ENCODE measurements at regions not wholly inside any gene's neighbourhood (a gene's known extent, or its start where the extent isn't known, plus 50 kb on each side); places are given as distances from the start of the nearest gene placed in this dataset.

DNA sequence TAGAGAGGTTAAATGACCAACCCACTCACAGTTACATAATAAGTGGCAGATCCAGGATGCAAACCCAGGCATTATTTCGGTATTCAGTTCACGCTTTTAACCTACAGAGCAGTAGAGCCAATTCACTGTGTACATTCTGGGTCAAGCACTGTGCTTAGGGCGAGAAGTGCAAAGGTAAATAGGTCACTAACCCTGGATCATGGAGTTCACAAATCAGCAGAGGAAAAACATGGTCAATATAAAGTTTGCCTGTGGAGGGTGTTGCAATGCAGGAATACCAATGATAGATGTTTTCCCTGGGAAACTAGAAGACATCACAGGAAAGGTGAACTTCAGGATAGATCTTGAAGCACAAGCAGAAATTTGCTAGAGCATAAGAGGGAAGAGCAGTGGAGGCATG is 253.4 kb upstream of the NFIA start:
- no peak for ATAC-seq
- no peaks in the 10 kb centered on the region for H3K4me1 ChIP-seq
- H3K27me3 ChIP-seq (ENCODE audit: low read depth), result peaks cover 4% of the 10 kb centered on the region
- H3K36me3 ChIP-seq, result no peaks in the 10 kb centered on the region
- no peak for DNase-seq
- intact Hi-C loops (cut with DNase I), result no loop called here
- no peak overlapping the region for H3K27ac ChIP-seq
- no peak overlapping the region for H3K4me3 ChIP-seq
- TF ChIP-seq, protein P1, sequence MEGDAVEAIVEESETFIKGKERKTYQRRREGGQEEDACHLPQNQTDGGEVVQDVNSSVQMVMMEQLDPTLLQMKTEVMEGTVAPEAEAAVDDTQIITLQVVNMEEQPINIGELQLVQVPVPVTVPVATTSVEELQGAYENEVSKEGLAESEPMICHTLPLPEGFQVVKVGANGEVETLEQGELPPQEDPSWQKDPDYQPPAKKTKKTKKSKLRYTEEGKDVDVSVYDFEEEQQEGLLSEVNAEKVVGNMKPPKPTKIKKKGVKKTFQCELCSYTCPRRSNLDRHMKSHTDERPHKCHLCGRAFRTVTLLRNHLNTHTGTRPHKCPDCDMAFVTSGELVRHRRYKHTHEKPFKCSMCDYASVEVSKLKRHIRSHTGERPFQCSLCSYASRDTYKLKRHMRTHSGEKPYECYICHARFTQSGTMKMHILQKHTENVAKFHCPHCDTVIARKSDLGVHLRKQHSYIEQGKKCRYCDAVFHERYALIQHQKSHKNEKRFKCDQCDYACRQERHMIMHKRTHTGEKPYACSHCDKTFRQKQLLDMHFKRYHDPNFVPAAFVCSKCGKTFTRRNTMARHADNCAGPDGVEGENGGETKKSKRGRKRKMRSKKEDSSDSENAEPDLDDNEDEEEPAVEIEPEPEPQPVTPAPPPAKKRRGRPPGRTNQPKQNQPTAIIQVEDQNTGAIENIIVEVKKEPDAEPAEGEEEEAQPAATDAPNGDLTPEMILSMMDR (IDR thresholded peaks at IDR 0.05), result no peak
- H3K9me3 ChIP-seq, result no peaks in the 10 kb centered on the region

DNA sequence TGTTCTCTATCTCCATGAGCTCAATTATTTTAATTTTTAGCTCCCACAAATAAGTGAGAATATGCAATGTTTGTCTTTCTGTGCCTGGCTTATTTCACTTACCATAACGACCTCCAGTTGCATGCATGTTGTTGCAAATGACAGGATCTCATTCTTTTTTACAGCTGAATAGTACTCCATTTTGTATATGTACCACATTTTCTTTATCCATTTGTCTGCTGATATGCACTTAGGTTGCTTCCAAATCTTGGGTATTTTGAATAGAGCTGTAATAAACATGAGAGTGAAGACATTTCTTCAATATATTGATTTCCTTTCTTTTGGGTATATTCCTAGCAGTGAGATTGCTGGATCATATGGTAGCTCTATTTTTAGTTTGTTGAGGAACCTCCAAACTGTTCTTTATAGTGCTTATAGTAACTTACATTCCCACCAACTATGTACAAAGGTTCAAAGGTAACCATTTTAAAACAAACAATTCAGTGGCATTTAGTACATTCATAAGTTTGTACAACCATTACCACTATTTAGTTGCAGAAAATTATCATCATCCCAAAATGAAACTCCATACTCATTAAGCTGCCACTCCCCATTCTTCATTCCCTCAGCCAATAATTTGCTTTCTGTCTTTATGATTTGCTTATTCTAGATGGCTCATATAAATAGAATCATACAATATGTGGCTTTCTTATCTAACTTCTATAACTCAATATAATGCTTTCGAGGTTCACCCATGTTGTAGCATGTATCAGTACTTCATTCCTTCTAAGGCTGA is 255.9 kb upstream of the NFIA start:
- Histone ChIP-seq H3K27me3 (ENCODE audit: low read depth) (peaks cover 4% of the 10 kb centered on the region), H3K9me3 (no peaks in the 10 kb centered on the region), H3K4me1 (no peaks in the 10 kb centered on the region), H3K4me3 (no peak overlapping the region), H3K27ac (no peak overlapping the region), H3K36me3 (no peaks in the 10 kb centered on the region)
- TF ChIP-seq, protein P1 (IDR thresholded peaks at IDR 0.05), result no peak
- intact Hi-C loops (cut with DNase I), result no loop called here
- no peak for ATAC-seq
- no peak for DNase-seq

DNA sequence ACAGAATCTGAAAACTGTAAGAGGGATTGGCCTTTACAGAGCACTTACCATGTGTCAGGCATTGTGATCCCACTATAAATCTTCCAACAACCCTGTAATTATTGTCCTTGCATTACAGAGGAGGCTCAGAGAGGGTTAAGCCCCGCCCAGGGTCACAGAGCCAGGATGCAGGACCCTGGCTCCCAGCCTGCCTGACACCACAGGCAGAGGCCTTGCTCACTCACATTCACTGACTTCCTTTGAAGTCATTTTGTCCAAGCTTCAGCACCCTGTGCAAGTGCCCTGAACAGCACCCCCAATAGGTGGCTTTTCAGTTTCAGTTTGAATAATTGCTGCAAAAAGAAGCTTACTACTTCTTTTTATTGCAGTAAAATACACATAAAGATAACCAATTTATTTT is 256.8 kb upstream of the NFIA start:
- Histone ChIP-seq H3K4me3 (no peak overlapping the region), H3K4me1 (no peaks in the 10 kb centered on the region), H3K9me3 (no peaks in the 10 kb centered on the region), H3K27ac (no peak overlapping the region), H3K36me3 (no peaks in the 10 kb centered on the region), H3K27me3 (ENCODE audit: low read depth) (no peaks in the 10 kb centered on the region)
- ATAC-seq (peak in 1 of 2 donors; percentile 11), DNase-seq (no peak)
- intact Hi-C loops (cut with DNase I), result no loop called here
- TF ChIP-seq, protein P1 (IDR thresholded peaks at IDR 0.05), result no peak

DNA sequence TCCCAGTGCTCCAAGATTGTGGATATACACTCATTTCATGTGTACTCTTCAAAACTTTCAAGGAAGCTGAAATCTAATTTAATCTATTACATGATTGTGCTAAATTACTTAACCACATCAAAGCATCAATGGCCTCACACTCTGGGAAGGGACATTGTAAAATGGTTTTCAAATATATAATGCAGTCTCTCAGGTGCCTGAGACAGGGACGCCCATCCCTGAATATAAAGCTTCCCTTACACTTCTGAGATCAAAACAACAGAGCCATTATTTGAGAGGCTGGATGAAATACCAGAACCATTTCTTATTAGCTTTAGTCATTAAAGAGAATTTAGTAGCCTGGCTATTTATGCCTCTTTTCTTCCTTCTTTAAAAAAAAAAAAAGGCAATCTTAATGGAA is 259.2 kb upstream of the NFIA start:
- Histone ChIP-seq H3K27me3 (ENCODE audit: low read depth) (no peaks in the 10 kb centered on the region), H3K4me3 (no peak overlapping the region), H3K9me3 (no peaks in the 10 kb centered on the region), H3K4me1 (no peaks in the 10 kb centered on the region), H3K36me3 (no peaks in the 10 kb centered on the region), H3K27ac (no peak overlapping the region)
- intact Hi-C loops (cut with DNase I), result no loop called here
- DNase-seq (no peak), ATAC-seq (no peak)
- TF ChIP-seq, protein P1 (IDR thresholded peaks at IDR 0.05), result no peak

DNA sequence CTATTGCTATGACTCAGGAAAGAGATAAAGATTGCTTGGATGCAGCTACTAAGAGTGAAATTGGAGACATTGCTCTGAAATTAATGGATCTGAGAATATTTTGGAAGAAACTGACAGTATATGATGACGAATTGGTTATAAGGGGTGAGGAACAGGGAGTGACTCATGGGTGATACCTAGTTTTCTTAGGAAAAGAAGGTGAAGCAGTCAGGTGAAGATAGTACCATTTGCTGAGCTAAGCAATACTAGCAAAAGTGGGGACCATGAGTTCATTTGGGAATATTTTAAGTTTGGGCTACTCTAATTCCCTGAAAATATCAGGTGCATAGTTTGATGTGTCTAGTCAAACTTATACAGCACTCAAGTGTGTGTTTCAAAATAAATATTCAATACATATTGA is 260.1 kb upstream of the NFIA start:
- Histone ChIP-seq H3K36me3 (no peaks in the 10 kb centered on the region), H3K4me1 (no peaks in the 10 kb centered on the region), H3K4me3 (no peak overlapping the region), H3K27ac (no peak overlapping the region), H3K9me3 (no peaks in the 10 kb centered on the region), H3K27me3 (ENCODE audit: low read depth) (no peaks in the 10 kb centered on the region)
- ATAC-seq (no peak), DNase-seq (no peak)
- TF ChIP-seq, protein P1 (IDR thresholded peaks at IDR 0.05), result no peak
- intact Hi-C loops (cut with DNase I), result no loop called here
